Stimulated activated CD4-positive, alpha-beta T cell treated with anti-CD3 and anti-CD28 coated beads, Interleukin-1b, Interleukin-23, amount 100 ng/mL, for 1 hour (primary cell): ENCODE measurements at regions not wholly inside any gene's neighbourhood (a gene's known extent, or its start where the extent isn't known, plus 50 kb on each side); places are given as distances from the start of the nearest gene placed in this dataset.
"Not testable (repeated sequence)": the region's sequence is repeated elsewhere in the genome, so short reads cannot be mapped to it uniquely, and the experiment has no call there.

Source experiments
- DNase-seq, 2 donors: peaks; one replicate each; pipeline ENCODE4 v3.0.0-alpha.2; 2020; ENCODE audit warnings: low read depth in 2 of 2

DNA sequence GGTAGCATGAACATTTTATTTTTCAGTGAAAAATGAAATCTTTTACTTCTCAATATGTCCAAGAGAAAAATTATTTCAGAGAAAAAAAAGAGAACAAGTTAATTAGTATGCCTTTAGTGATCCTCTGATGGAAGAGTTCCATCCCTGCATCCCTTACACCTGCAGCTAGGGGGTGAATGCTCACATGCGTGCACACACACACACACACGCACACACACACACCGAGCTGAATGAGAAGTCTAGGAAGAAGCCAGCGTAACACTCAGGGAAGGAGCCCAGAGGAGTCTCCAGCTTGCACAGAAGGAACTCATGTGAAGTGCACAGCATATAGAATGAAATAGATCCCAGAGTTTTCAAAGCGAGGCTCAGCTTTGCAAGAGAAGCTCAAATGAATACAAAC, 510.5 kb downstream of the IRS2 start:
- DNase-seq = no peak

DNA sequence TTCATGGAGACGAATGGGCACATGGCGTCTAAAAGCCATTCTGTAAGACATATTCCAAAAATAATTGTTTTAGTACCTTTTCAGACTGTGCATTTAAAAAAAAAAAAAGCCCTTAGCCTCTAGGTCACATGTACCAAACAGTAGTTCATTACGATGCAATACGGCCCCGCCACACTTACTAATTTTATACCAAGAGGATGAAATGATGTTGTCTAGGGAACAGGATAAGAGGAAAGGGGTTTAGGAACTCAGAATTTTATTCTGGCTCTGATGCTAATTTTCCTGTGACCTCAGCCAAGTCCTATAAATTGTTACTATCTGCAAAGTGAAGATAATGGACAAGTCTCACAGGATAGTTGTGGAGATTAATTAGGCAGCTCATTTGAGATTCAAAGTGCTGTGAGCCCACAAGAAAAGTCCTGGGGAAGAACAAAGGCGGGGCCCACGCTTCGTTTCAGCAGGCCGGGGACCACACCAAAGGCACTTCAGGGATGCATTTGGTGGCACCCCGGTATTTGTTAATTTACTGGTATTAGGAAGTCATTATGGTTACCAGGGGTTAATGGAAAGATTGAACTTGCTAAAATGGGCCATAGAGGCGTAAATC, 511.1 kb downstream of the IRS2 start:
- no peak for DNase-seq

- DNase-seq = no peak
Observed at GRCh38 chr13:109274188-109274821, 512.1 kb downstream of the IRS2 start.

DNA sequence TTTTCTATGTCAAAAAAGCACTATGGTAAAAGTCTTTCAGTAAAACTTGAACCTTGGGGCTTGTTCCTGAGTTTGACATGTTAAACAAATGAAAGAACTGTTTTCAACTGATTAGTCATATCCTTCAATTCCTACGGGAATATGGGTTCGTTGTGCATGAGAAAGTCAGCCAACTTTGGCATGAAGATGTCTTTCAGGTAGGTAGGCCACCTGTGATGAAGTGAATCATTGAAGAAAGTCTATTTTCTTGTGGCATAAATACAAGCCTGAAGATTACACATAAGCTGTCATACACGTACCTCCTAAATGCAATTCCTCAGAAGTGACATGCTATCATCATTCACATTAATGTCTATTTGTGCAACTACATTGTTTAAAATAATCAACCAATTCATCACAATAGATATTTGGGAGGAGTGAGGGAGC, 513.0 kb downstream of the IRS2 start:
- DNase-seq = no peak

DNA sequence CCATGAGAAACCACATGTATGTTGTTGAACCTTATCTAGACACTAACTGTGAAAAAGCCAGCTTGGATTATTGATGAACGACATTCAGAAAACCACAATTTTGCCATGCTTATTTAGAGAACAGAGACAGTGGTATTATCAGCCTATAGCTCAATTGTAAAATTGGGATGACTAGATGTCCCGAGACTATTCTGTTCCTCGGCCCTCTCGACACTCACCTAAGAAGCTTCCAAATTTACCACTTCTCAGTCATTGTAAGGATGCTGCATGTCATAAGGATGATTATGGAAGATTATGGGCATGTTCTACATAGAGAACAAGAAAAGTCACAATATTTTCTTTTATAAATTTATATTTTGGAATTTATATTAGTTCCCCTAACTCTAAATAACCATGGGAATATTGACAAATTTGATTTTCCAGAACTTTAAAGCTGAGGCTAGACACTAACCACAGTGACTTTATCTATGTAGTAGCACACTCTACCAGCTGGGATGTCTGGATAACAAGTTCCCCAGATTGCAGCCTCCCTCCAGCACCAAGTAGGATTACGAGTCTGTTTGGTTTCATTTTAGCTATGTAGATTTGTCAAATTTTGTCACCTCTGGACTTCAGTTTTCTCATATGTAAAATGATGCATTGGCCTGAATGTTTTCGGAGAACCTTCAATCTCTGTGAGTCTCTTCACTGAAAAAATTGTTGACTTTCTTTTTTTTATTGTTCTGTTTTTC, 513.6 kb downstream of the IRS2 start:
- DNase-seq = no peak

DNA sequence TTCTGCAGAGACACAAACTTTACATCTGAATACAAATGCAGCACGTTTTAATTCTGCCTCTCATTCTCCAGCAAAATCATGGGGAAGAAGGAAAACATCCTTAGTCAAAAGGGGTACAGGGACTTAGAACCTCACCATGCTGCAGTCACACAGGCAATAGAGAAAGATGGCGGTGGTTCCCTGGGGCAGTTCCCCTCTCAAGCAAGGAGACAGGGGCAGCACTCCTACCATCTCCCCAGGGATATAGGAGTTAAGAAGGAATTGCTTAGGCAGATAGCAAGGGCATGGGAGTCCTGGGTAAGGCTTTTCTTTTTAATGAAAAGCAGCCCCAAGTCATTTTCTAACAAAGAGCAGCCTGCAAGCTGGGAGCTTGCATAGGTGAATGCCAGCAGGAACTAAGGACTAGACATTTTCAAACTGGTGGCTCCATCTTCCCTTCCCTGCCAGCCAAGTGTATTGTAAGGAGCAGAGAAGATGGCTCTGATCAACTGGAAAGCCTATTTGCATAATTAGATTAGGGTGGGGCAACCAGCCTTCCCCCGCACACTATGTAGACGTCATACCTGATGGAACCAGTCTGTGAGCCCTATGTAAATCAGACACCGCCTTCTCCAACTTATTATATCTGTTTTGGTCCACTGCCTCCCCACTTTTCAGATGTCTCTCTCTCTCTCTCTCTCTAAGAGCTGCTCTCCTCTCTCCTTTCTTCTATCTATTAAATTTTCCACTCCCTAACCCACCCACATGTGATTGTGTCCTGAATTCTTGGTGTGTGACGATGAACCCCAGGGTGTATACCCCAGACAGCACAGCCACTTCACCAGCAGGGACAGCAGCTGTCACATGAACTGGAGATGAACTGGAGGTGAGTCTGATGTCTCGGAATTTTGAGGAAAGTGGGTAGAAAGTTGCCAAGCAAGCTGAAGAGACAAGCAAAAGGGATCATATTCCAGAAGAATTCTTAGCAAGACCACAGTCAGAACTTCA, 514.5 kb downstream of the IRS2 start:
- DNase-seq = no peak

DNA sequence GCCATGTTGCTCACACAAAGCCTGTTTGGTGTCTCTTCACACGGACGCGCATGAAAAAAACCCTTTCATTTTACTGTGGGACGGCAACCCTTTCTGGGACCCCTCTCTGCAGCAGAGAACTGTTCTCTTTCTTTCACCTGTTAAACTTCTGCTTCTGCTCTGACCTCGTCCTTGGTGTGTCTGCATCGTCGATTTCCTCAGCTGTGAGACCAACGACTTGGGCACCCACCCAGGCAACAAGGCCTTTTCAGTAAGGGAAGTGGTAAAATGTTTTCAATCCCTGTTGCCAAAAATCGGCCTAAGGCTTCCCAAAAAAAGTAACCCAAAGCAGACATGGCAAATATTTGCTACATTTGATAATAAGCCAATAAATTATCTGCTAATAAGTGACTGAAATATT, 515.3 kb downstream of the IRS2 start:
- no peak for DNase-seq

- DNase-seq = not testable (repeated sequence)
Observed at GRCh38 chr13:109269381-109269780, 517.0 kb downstream of the IRS2 start.

- DNase-seq = not testable (repeated sequence)
Observed at GRCh38 chr13:109268492-109268891, 517.9 kb downstream of the IRS2 start.

- not testable (repeated sequence) for DNase-seq
Observed at GRCh38 chr13:109267400-109267799, 519.0 kb downstream of the IRS2 start.

DNA sequence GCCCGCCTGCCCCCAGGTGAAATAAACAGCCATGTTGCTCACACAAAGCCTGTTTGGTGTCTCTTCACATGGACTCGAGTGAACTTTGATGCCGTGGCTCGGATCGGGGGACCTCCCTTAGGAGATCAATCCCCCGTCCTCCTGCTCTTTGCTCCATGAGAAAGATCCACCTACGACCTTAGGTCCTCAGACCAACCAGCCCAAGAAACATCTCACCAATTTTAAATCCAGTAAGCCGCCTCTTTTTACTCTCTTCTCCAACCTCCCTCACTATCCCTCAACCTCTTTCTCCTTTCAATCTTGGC, 521.0 kb downstream of the IRS2 start:
- DNase-seq = not testable (repeated sequence)

GRCh38 chr13:109264603-109265437, 521.6 kb downstream of the IRS2 start:
- DNase-seq = not testable (repeated sequence)

DNA sequence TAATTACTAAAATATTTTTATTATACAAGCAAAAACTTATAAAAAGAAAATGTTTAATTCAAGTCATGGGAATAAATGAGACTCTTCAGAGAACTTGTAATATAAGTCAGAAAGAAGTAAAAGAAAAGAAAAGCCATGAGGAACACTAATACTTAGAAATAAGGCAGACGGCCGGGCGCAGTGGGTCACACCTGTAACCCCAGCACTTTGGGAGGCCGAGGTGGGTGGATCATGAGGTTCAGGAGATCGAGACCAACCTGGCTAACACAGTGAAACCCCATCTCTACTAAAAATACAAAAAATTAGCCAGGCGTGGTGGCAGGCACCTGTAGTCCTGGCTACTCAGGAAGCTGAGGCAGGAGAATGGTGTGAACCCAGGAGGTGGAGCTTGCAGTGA, 528.6 kb downstream of the IRS2 start:
- not testable (repeated sequence) for DNase-seq
